Stimulated activated CD8-positive, alpha-beta memory T cell treated with anti-CD3 and anti-CD28 coated beads, Interleukin-12 subunit alpha, Interleukin-12 subunit beta, amount 100 ng/mL, for 24 hours (primary cell): ENCODE measurements at regions not wholly inside any gene's neighbourhood (a gene's known extent, or its start where the extent isn't known, plus 50 kb on each side); places are given as distances from the start of the nearest gene placed in this dataset.

ENCODE experiments used
- DNase-seq: peaks from one replicate; pipeline ENCODE4 v3.0.0-alpha.2; 2020; ENCODE audit errors: extremely low read depth

DNA sequence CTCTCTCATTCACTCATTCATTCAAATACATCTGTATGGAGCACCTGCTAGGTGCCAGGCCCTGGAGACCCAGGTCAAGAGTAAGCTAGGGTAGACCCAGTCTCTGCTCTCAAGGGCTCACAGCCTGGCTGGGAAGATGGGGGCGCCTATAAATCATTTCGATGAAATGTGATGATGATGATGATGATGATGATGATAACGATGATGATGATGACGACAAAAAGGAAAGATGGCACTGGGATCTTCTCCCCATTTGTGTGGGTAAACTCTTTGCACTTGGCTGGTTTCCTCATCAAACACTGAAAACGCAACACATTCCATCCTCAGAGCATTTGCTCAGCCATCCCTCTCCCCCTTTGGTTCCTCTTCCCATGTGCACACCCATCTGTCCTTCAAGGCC lies 188.0 kb upstream of the CDYL start:
- no peak for DNase-seq

DNA sequence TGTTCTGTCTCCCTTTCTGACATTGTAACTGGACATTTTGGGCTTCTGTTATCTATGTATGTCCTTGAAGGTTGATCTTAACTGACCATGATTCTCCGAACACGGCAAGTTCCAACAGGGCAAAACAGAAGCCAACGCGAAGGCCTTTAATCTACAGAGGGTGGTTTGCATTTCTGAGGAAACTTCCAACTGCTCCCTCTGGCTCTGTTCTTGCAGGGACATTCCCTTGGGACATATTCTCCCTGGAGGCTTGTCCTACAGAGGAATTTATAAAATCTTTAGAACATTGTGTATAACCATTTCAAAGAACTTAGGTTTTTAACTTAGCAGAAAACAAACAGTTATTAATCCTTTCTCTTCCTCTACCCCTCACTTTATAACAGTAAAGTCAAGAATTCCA lies 189.0 kb upstream of the CDYL start:
- no peak for DNase-seq

DNA sequence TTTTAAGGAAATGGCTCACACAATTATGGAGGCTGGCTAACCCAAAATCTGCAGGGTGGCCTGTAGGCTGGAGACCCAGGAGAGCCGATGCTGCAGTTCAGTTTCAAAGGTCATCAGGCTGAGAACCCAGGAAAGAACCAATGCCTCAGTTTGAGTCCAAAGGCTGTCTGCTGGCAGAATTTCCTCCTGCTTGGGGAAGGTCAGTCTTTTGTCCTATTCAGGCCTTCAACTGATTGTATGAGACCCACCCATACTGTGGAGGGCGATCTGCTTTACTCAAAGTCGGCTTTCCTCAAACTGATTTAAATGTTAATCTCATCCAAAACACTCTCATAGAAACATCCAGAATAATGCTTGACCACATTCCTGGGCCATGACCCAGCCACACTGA lies 189.7 kb upstream of the CDYL start:
- DNase-seq, result no peak

DNA sequence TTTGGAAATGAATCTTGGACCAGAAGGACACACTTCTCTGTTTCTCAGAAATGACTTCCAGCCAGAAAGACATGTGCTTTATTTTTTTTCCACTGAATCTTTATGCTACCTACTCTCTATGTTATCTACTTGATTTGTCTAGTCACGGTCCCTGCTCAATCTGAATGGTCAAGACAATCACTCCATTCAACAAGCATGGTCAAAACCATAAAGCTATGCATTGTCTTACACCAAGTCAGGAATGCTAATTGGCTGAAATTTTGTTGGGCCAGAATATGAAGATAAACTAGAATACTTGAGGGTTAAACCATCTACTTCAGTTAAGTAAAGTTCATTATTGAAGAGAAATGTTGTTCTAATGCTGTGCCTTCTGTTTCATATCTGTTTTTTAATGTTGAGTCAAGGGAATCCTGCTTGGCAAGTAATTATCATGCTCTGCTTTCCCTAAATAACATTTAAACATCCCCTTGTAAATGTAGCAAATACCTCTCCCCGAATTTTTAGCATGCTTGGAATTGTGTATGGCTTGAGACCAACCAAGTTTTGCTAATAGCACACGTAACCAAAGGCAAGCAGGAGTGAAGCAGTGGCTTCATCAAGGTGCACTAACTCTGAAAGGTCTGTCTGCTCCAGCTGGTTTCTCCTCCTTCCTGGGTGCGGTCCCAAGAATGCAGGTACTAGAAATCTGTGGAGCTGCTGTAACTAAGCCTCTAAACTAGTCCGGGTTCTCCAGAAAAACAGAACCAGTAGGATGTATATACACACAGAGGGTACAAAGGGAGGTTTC lies 190.3 kb upstream of the CDYL start:
- DNase-seq, result no peak

DNA sequence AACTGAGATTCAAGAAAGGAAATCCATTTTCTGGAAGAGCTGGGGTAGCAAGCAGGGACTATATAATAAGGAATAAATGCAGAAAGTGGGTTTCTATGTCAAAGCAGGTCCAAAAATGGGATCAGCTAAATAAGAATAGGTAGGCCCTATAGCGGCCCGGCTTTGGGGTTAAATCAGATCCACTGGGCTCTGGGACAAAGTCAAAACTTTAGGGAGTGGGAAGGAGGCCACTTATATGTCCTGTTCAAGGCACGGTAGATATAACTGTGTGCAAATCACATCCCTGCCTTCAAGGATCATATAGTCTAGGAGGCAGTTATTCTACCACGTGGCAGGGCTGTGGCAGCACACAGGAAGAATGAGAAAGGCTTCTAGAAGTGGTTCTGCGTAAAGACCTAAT lies 191.4 kb upstream of the CDYL start:
- no peak for DNase-seq

DNA sequence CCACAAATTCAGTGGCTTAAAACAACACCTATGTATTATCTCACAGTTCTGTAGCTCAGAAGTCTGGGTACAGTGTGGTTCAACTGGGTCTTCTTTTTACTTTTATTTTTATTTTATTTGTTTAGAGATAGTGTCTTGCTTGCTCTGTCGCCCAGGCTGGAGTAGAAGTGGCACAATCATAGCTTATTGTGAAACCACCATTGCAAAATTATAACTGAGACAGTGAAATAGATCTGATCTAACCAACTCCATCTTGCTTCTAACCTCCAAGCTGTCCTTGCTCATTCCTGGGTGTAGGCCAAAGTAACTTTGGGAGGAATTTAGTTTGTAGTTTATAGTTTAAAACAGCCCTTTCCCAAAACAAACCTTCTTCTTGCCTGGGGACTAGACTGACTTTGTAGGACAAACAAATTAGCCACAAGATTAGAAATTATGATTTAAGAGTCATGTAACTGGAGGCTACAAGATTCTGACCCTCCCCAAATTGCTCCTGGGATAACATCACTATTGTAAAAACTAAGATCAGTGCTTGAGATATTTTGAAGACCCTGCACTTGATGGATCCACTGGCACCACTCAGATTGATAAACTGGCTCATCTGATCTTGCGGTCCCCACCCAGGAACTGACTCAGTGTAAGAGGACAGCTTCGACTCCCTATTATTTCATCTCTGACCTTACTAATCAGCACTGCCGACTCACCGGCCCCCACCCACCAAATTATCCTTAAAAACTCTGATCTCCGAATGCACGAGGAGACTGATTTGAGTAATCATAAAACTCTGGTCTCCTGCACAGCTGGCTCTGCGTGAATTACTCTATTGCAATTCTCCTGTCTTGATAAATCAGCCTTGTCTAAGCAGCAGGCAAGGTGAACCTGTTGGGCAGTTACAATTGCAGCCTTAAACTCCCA lies 193.4 kb upstream of the CDYL start:
- DNase-seq, result no peak

DNA sequence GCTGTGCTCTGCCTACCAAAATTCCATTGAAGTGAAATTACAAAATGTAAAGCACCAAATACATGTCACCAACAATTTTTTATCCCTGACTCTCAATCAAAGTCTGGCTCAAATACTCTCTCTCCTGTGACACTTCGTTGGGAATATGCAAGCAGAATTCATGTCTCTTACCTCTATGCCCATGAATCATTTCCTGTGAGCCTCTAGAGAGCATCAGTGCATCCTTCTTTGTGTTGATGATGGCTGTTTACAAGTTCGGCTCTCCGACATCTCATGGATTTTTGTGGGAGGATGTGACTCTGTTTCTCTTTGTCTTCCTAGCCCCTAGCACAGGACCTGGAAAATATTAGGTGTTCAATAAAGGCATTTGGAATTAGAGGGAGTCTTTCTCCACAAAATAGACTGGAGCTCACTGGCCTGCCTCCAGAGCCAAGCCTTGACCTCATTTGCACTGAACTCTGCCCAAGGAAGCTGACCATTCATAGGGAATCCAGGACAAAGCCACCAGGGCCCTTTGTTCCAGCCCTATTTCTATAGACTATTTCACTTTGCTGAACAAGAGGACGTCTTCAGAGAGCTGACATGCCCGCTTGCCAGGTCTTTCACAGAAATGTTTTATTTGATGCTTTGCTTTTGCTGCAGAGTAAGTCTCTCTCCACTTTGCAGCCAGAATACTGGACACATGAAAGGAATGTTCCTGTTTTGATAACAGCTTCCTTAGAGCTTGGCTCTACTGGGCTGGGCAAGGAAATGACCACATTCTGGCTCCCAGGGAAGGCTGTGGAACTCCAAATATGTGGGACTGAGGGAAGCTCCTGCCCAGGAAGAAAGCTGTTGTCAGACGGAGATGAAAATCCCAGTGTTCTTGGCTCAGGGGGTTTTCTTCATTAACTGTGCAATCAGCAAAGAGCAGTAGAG lies 194.5 kb upstream of the CDYL start:
- no peak for DNase-seq

DNA sequence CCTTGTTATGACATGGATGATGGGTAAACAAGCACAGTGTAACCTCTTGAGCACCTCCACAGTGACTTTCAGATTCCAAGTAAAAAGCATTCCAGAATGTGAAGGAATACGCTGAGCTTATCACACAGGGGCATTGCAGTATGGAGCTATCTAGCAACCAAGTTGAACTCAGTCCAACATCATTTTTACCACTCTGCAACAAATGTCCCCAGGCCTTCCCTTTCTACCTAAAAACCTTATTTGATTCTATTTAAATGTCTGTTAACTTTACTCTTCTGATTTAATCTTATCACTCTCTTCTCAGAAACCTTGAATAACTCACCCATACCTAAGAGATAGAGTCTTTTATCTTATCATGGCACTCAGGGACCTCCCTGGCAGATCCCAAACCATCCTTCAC lies 195.8 kb upstream of the CDYL start:
- DNase-seq, result no peak

DNA sequence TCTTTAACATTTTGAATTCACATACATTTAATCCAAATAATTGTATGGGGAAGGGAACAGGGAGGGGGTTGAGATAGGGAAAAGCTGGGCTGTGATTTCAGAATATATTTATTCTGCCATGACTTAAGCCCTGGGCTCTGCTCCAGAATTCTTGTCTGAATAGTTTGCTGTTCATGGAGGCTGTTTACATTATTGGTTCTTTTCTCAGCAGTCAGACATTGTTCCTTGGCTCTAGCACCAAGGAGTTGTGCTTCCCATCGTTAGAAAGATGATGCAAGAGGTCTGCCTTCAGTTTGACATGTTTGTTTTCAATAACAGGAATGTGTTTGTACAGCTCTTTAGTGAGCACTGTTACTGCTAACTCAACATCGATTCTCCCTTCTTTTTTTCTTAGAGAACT lies 198.8 kb upstream of the CDYL start:
- DNase-seq, result no peak

DNA sequence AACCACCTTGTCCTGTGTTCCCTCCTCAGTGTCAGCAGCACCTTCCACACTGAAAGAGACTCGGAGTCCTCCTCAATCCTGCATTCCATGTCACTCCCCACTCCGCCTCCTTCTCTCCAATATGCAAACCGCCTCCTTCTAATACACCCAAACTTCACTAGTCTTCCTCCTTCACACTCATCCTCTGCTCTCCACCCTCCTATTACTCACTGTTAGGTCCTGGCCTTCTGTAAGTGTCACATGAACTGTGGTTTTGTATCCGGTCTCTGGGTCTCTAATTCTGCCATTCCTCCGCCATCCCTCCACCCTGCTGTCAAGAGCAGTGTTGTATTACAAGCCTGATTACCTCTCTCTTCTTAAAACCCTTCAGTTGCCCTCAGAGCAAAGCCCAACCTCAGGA lies 200.5 kb upstream of the CDYL start:
- no peak for DNase-seq

DNA sequence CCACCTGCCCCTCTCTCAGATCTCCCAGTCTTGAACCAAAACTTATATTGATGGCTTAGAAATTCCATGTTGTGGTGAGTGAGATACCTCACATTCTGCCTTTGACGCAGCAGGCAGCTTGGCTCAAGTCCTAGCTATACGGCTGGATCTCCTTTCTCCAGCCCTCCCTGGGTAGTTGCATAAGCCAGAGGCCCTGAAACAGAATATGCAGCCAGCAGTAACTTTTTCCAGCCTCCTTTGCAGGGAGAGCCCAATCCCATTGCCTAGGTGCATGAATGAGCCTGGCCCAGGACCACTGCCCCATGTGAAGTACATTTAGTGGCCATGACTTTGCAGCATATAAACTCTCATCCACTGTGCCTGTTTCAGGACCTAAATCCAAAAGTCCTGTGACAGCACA lies 202.2 kb upstream of the CDYL start:
- no peak for DNase-seq

DNA sequence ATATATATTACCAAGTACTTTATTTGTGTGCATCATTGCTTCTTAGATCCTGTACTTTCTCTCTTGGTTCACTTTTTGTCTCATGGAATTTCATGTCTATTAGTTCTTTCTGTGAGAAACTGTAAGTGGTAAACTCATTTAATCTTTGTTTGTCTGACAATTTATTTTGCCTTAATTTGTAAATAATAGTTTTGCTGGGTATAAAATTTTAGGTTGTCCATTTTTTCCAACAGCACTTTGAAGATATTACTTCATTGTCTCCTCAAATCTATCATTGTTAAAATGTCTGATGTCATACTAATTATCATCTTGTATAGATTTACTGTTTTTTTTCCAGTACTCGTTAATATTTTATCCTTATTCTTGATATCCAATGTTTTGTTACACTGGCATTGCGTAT lies 205.2 kb upstream of the CDYL start:
- DNase-seq, result no peak

DNA sequence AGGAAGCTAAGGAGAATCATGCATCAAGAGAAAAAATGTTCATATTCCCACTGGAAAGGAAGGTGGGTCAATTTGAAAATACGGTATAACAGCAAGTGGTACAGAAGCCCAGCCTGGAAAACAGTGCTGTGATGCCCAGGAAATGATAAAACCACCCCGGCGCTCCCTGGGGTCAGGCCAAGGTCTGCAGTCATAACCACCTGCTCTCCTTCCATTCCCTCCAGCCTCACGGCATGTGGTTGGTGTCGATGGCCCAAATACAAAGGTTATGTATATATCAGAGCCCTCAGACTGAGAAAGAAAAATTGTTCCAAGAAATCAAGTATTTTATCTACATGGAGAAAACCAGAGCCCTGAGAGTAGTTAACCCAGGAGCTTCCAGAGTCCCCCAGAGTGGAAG lies 208.1 kb upstream of the CDYL start:
- no peak for DNase-seq

DNA sequence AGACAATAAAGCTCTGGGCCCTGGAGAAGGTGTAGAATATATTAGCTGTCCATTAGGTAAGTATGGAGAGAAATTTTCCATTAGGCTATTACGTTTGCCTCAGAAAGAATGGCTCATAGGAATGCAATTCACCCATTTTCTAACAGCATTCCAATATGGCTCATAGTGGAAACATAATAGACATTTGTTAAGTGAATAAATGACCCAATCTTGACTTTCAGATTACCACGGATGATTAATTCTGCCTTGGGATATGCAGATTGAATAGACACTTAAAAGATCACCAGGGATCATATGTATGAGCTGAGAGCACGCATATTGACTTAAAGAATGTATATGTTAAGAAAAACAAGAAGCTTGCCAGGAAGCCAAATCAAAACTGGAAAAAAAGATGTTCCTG lies 209.1 kb upstream of the CDYL start:
- no peak for DNase-seq

DNA sequence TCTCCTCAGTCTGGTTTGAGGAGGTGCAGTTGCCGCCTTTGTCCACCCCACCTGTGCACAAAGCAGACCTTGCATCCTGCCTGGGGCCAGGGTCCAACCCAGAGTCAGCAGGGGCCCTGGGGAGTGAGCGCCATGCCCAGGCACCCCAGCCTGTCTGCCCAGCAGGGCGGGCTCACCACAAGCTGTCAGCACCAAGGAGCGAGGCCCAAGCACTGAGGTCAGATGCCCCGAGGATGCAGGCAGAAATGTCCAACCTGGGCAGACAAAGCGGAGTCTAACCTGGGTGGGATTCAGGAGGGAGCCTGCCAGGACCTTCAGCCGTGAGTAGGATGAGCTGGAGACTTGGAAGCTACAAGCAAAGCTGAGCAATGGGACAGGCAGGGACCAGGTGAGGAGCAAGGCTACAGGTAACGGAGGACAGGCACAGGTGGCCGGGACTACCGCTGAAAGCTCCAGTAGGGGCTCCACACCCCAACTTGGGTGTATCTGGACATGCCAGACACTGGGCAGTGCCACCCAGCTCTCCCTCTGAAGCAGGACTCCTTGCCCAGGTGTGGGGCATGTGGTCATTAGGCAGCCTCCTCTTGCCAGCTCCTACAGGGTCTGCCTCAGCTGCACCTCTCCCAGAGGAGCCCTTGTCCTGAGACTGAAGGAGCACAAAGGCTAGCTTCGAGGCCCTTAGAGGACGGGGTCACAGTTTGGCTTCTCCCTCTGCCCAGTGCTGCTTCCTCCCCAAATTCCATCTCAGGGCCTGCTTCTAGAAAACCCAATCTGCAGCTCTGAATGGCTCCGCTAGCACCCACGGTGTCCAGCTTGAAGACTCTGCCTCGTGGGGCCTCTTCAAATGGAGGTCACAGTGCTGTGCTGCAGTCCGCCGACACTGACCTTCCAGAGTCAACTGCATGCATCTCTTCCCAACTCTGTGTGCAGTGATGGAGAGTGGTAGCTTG lies 210.6 kb upstream of the CDYL start:
- DNase-seq, result no peak

DNA sequence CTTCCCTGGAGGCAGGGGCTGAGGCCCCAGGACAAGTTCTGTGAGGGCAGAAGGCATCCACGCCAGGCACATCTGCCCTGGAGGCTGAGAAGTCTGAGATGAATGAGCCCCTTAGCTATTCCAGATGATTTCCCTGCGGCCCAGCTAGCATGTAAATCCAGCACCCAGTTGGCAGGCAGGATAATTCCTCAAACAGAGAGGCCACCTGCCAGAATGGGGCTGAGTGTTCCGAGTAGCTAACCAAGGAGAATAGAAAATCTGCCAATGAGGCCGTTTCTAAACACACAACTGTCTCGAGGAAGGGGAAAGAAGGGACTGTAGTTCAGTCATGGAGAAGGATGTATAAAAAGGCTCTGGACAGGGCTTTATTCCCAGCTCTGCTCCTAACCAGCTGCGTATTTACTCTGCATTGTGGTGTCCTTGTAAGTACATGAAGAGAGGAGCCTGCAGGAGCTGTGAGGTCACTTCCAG lies 211.4 kb upstream of the CDYL start:
- no peak for DNase-seq

DNA sequence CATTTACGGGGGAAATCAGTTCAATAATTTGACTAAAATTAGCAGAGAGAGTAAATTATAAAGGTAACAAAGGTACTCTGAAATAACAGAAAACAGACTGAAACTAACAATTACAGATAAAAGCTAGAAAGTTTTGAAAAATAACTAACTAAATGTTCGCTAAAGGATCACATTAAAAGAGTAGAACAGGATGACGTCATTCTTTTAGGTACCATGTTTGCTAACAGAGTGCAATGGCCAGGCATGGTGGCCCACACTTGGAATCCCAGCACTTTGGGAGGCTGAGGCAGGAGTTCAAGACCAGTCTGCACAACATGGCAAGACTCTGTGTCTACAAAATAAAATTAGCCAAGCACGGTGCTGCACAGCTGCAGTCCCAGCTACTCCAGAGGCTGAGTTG lies 212.3 kb upstream of the CDYL start:
- DNase-seq, result no peak

DNA sequence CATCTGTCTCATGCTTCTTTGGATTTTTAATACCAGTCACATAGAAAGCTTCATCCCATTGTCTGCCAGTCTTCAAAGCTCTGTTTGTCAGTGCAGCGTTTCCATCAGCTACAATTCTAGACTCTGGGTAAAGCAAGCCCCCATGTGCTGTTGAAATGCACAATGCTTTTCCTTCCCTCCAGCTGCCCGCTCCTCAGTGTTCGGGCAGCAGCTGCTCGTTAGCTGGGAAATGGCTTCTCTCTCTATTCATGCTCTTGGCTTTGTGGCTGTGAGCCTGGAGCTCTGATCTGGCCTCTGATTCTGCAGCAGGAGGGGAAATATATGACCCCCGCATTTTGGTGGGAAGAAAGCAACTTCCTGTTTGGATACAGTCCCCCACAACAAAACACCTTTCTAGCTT lies 213.0 kb upstream of the CDYL start:
- DNase-seq, result no peak

DNA sequence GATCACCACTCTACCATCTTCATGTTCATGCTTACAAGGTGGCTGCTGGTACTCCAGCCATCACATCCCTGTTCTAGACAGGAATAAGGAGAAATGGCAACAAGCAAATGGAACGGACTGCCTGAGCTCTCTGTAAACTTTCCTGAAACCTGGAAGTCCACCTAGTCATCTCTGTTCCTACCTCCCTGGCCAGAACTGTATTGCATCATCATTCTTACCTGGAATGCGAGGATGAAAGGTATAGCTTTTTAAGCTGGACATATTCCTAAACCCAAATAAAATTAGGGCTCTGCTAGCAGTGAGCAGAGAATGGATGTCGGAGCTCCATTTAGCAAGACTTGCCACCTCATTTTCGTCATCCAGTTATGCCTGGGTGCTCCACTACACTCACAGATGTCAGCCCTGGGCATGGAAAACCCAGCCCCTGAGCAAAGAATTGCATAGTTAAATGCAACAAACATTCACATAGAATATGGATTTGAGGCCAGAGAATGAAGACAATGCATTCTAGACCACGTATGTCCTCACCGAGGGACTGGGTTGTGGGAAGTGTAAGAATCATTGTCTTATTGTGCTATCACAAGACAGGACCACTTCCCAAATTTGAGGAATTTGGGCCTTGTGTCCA lies 214.3 kb upstream of the CDYL start:
- no peak for DNase-seq

DNA sequence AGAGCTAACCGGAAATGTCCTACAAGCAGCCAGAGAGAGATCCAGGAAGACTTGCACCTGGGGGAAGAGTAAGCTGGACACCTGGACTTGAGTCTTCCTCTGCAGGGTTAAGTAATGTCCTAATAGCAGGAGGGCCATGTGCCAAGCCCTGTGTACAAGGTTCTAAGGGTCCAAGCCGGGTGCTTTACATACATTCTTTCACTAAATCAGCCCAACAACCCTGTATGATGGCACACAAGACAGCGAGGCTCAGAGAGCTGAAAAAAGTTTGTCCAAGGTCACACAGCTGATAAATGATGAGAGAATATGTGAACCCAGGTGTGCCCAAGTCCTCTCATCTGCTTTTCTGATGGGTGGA lies 215.1 kb upstream of the CDYL start:
- no peak for DNase-seq
